Activated CD4-positive, alpha-beta T cell treated with anti-CD3 and anti-CD28 coated beads, Interleukin-10, Interleukin-2, amounts not matched to agents 100 ng/mL and 50 ng/mL, durations not matched to agents 16 hours and 8 hours (primary cell): ENCODE measurements at regions not wholly inside any gene's neighbourhood (a gene's known extent, or its start where the extent isn't known, plus 50 kb on each side); places are given as distances from the start of the nearest gene placed in this dataset.

ENCODE experiments used
- DNase-seq: peaks from one replicate; pipeline ENCODE4 v3.0.0-alpha.2; 2020

DNA sequence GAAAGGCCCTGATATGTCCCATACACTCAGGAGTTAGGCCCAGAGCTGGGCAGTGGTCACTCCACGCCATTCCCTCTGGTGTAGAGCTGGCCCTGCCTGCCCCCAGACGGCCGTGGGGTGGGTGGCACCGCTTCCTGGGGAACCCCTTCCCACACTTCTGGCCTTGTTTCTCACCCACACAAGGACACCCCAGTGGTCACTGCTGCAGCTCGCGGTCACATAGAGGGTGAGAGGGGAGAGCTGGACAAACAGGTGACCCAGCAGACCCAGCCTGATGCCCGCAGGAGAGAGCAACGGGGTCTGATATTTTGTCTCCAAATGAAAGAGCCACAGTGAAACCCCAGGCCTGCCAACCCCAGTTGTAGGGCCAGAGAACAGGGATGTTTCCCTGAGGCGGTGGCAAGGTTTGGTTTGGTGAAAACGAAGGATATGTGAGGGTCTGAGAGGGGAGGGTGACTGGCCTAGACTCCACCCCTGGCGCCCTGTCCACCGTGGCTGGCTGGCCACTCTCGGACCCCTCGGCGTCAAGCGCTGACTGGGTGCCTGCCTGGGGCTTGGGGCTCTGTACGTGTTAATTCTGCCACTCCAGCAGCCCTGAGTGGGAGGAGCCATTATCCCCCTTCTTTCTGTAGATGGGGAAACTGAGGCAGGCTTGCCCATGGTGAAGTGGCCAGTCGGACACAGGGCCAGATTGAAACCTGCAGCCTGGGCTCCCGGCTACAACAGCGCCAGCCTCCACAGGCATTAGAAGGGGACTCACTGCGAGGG is 71.0 kb upstream of the PPARA start:
- DNase-seq, result no peak

DNA sequence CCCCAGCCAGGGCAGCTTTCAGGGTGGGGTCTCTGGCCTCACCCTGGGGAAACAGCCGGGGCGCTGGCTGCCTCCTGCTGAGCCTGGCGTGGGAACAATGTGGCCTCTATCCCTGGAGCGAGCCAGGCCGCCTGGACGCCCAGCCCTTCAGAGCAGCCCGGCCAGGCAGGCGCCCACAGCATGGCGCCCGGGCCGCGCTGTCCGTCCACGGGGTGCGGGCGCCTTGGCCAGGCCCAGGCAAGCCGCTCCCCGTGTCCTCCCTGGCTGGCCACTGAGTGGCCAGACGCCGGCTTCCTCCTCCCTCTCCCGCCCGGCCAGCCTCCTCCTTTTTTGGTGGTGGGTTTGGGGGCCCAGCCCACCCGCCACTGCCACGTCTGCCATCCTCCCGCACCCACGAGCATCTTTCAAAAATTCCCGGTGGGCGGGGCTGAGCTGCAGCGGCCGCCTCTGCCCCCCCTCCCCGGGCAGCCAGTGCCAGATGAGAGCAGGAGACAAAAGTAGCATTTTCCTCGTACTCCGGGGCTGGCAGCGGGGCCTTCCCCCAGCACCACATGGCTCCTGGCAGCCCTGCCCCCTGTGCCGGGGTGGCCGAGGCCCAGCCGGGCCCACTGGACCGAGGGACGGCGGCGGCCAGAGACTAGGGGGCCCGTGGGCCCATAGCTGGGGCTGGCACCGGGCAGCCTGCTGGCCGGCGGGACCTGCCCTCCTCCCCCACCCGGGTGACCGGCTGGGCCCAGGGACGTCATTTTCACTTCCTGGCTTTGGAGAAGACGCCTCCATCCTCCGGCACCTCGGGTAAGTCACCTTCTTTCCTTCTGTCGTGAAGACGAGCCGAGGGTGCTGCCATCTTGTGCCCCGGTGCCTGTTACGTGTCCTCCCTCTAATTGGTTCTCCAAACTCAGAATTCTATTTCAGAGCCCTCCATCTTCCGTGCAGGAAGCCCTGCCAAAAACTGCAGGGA is 70.2 kb upstream of the PPARA start:
- DNase-seq, result no peak

DNA sequence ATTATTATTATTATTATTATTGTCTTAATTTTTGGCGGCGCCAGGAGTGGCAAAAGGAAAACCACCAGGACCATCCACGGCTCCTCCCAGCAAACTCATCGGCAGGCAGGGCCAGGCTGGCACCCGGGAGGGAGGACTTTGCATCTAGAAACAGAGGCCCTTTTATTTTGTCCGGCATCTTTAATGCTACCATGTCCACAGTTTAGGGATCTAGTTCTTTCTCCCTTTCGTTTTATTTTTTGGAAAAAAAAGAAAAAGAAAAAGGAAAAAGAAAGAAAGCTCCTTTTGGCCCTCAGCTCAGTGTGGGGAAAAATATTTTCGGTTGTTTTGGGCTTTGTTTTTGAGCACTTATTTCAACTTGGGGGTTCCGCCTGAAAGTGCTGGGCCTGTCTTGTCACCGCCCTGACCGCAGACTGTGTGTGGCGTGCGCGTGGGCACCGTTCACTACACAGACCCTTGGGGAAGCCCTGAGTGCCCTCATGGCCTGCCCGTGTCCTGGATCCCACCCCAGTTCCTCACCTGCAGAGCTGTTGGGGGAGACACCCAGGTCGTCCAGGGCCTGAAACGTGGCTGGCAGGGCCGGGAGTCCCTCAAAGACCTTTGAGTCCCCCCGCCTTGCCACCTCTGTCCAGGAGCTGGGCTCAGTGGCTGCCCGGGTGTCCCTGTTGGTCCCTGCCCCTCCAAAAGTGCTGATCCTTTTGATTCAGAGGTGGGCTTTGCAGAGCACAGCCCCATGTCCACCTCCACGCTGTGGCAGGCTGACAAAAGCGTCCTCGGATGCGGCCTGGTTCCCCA is 69.1 kb upstream of the PPARA start:
- no peak for DNase-seq

DNA sequence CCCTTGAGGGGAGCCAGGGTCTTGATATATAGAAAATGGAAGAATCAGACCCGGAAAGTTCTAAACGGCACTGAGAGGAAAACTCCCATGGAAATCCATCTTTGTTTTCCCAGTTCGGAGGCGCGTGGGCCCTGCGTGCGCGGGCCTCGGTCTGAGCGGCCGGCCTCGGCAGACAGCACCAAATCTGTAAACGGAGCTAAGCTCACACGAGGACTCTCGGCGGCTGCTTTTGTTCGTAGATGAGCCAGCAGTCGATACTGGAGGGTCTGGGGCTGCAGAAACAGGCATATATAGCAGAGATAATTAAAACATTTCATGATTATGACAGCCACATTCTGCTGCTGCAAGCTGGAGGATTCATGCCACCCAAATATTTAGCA is 68.5 kb upstream of the PPARA start:
- no peak for DNase-seq

DNA sequence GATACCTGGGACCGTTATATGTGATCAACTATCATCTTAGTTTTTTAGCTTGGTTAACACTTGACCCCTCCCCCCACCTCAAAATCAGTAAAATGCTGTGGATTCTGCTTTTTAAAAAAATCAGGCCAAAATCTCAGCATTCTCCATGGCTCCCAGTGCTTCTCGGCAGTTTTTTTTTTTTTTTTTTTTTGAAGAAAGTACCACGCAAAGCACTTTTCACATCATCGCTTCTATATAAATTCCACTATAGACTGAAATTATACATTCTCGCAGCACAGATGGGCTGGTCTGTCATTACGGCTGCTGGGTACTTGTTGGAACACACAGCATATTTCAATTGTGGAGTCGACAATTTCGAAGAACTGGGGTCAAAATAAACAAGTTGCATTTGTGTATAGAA is 67.7 kb upstream of the PPARA start:
- DNase-seq, result no peak

DNA sequence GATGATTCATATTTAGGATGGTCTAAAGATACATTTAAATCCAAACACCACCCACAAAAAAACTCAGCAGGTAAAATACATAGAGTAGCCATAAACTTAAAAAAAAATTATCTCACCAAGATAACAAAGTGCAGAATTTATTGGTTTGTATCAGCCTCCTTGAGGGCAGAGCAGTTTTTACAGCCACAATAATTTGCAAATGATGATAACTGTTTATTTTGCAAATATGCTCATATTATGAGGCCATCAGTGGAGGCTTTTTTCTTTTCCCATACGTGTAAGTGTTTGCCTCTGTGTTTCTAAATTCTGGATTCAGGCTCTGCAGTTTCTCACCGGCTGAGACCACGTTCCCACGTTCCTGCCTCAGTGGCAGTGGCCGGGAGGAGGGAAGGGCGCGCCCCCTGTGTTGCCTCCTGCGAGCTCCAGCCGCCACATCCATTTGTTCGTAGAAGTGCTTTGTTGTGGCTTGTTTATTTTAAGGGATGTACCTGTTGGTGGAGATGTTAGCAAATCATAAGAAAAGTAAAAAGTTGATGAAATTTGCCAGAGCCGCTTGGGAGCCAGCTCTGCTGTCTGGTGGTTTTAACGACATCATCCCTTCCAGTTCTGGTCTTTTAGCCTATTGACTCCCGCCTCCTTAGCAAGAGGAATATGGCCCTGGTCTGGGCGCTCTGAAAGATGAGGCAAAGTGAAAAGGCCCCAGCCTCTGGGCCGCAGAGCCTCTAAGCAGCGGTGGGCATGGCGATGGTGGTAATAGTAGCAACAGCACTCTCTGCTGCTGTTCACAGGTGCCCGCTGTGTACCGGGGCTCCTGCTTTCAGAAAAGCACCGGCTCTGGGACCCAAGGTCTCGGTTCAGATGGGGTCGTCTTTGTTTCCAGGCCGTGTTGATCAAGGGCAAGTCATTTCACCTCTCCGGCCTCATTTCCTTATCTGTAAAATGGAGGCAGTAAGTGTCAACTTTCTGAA is 66.7 kb upstream of the PPARA start:
- no peak for DNase-seq

DNA sequence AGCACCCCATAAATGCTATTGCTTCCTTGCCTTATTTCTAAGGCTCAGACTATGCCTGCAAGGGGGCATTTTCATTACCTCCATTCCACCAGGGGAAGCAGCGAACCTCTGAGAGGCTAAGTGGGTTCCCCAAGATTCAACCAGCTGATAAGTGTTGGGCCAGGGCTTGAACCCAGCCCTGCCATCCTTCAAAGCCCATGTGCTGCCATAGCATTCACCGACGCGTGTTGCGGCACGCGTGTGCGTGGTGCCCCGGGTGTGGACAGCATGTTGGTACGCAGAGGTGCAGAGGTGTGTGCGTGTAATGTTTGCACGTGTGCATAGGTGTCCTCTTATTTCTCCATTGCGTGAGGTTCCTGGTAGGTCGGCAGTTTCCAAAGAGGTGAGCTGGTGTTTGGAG is 66.0 kb upstream of the PPARA start:
- no peak for DNase-seq

DNA sequence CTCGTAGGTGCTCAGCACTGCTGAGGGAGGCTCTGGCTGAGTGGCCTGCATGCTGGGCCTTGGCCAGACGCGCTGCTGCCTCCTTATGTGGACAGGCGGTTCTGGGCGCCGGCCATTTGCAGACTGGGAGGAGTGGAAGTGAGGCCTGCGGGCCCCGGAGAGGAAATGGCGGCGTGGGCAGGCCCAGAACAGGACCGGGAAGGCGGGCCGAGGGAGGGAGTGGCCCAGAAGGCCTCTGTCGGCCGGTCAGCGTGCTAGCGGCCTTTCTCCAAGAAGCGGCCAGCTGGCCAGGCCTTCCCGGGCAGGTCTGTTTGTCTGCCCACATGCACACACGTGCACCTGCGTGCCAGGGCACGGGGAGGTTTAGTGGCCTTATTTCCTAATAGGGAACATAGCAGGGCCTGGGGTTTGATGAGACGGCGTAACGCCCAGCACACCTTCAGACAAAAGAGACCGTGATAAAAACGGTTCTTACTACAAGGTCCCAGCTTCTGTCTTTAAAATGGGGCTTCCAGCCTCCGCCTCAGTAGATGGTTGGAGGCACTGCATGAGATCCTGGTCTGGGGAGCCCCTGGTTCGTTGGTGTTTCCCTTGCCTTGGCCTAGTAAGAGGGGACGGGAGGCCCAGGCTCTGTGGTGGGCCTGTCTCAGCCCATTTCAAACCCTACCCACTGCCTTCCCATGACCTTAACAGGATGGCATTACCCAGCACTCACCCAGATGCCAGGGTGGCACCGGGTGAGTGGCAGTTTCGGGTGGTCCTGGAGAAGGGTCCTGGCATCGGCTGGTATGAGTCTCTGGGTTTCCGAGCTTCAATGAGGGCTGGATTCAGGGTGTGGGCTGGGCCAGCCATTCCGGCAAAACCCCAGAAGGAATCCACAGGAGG is 65.1 kb upstream of the PPARA start:
- DNase-seq, result no peak

DNA sequence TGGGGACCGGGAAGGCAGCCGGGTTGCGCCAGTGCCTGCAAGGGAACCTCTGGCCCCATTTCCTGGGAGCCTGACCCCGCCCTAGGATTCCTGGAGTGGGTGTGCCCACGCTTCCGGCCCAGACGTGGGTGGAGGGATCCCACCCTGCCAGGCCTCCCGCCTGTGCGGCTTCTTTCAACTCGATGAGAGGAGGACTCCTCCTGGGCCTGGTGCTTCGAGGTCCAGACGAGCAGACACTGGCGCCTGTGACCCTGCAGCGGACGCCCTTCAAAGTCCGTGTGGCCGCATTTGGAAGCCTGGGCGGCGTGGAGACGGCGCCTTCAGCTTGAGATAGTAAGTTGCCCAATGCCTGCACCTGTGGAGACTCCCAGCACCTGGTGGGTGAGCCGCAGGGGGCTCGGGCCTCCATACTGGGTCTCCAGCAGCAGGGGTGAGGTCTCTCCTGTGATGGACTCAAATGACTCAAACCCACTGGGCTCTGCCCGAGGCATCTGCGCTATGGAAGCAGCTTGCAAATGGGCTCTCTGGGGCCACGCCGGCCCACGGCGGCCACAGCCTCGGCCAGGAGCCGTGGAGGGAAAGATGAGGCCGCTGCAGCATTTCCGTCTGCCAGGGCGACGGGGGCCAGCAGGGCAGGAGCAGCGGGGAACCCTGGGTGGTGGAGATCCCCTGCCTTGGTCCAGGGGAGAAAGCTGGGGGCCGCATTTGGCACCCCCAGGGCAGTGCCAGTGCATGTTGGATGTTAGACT is 64.3 kb upstream of the PPARA start:
- DNase-seq, result no peak

DNA sequence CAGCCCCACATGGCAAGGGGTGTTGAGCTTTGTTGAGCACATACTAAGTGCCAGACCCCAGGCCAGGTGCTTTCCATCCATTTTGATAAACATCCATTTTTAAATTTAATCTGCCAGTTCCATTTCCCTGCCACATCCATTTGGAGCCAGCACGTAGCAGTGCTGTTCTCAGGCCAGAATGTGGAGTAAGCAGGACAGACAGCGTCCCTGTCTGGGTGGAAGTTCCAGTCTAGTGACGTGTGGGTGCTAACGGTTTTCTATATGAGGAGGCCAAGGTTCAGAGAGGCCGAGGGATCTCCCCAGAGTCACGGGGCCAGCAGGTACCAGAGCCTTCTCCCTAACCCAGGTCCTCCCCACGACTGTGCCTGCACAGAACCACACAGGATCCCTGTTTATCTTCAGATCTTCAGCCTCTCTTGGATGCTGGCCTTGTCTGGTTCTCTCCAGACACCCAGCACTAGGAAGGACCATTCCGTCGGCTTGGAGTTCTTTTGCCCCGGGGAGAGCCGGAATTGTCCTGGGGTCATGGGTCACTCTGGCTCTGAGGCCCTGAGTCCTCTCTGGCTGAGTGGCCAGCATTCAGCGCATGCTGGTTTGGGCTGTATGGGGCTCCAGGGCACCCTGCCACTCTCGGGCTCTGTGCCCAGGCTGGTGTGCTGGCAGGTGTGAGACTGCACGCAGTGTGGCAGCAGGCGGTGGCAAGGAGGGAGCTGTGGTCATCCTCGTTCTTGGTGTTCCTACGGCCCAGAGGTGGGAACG is 63.6 kb upstream of the PPARA start:
- no peak for DNase-seq

DNA sequence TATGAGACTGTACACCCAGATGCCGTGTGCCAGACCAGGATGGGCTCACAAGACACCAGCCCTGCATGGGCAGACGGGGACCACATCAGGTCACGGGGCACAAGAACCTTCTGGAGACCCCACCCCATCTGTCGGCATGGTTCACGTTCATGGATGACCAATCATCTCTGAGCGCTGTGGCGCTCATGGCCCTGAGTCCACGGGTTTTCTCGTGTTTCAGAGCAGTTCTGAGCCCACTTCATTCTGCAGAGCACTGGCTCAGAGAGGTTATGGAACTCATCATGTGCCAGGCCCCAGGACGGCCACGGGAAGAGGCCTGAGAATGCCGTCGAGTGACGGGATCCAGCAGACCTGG is 63.0 kb upstream of the PPARA start:
- DNase-seq, result no peak

DNA sequence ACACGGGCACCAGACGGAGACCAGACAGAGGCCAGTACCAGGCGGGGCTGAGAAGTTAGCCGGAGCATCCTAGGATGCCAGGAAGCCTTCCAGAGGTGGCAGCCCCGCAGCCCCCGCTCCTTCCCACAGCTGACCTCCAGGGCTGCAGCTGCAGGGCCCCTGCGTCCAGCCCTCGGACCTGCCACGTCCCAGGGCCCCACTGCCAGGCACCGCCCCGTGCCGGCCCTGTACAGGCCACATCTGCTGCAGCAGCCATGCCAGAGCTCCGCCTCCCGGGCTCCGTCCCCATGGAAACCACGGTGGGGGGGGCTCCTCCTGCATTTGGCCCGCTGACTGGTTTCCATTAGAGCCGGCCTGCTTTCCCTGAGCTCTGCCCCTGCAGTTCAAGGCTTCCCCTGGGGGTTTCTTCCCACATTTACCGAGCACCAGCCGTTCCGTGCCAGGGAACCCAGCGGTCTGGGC is 62.5 kb upstream of the PPARA start:
- no peak for DNase-seq

DNA sequence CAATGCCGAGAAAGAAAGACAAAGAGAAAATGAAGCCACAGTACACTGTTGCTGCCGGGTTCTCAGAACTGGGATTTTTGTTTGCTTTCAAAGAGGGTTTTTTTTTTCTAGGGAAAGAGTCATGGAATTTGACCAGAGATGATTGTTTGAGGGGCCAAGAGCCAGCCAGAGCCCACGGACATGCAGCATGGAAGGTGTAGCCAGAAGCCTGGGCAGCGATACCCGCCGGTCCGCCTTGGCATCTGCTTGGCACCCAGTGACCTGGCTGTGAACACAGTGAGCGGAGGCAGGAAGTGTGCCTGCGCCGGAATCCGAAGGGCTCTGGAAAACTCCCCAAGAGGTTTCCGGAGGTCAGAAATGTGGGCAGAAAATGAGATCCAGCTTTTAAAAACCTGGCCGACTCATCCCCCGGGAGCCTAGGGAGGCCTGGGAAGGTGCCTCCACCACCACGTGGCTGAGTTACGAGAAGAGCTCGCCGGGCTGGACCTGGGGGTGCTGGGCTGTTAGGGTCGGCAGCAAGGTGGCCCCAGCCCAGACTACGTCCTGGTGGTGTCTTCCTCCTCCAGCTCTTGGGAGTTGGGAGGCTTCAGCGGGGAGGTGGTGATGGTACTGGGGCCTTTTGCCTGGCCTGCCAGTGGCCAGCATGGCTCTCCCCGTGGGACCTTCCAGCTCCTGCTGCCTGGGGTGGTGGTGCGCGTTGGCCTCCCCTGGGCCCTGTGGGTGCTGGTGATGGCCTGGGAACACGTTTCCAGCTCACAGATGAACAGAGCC is 61.6 kb upstream of the PPARA start:
- no peak for DNase-seq

DNA sequence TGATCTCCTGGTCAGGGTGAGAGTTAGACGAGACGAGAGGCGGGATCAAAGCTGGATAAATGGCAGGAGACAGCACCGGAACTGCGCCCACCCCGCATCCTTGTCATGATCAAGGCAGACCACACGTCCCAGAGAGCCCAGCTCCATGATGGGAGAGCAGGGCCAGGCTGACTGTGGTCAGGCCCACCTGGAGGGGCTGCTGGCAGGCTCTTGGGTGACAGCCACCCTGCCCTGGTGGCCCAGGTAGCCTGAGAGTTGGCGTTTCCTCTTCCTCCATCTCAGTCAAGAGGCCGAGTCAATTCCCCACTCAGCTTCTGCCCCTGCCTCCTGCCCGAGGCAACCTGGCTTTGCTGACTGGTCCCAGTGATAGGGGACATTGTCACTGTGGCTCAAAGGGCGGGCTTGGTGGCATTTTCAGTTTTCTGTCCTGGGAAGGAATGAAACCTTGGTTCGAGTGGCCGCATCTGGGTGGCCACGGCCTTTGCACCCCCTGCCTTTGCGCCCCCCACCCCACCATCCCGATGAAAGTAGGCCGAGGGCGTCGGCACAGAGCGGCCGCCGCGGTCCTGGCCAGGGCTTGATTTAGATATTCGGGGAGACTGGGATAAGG is 60.8 kb upstream of the PPARA start:
- DNase-seq, result no peak

DNA sequence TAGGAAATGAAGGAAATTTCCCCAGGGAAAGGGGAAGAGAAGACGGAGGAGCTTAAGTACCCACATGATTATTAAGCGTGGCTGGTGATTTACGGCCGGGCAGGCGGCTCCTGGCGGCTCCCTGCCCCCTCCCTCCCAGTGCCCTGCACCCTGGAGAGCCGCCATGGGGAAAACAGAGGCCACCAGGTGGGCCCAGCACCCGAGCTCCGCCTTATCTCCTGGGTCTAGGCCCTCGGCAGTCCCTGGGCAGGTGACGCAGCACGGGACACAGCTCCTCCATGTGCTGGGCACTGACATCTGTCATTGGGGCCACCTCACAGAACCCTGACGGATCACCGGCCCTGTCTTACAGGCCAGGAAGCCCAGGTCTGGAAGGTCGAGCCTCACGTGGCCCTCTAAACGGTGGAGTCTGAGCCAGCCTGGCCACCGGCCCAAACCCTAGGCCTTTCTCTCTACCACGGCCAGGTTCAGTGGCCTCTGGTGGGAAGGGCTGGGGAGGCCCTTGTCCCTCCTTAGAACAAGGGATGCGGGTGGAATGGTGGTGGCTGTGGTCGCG is 60.2 kb upstream of the PPARA start:
- no peak for DNase-seq

DNA sequence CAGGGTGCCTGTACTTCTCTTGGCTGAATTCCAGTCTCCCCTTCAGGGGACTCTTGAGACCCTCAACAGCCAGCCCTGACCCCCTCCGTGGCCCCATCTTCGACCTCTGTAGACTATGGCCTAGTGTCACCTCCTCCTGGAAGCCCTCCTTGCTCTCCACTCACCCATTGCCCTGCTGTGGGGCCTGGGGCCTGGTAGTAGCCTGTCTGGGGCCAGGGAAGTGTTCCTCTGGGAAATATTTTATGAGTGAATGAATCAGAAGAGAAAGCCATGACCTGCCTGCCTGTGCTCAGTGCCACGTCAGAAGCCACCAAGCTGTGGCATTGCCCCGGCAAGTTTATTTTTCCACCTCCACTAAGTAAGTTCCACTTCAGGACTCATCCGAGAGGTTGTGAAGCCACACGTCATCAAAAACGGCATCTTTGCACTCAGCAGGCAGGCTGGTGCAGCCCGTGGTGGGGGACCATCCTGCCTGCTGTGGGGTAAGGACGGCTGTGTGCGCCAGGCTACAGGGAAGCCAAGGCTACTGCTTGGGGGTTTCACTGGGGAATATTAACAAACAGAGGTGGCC is 59.6 kb upstream of the PPARA start:
- no peak for DNase-seq

DNA sequence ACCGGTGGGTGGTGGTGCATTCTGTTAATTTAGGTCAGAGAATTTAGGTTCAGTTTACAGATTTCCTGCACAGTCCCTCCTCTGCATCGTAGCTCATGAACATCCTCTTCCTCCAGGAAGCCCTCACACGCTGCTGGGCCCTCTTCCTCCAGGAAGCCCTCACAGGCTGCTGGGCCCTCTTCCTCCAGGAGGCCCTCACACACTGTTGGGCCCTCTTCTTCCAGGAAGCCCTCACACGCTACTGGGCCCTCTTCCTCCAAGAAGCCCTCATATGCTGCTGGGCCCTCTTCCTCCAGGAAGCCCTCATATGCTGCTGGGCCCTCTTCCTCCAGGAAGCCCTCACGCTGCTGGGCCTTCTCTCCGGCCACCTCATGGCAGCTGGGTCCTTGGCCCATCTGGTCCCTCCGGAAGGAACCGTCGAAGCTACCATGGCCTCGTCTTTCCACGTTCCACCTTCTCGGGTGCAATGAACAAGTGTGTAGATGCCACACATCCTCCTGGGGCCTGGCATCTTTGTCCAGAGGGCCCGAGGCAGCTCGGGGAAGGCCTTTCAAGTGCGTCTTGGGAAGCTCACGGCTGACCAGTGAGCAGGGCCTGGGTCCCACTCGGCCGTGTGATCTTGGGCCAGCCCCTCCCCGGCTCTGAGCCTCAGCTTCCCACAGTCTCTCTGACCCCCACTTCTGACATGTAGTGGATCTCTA is 58.9 kb upstream of the PPARA start:
- DNase-seq, result no peak
